ENCODE measurements at regions not wholly inside any gene's neighbourhood (a gene's known extent, or its start where the extent isn't known, plus 50 kb on each side); places are given as distances from the start of the nearest gene placed in this dataset.

- H3K79me2 ChIP-seq, result no peaks in the 10 kb centered on the region
- H3K4me3 ChIP-seq (ENCODE audit: low read depth, low read length), result no peak overlapping the region
- no peak overlapping the region for H3K27ac ChIP-seq
- H3K36me3 ChIP-seq (ENCODE audit: control insufficient read depth, insufficient read depth, low read length), result no peaks in the 10 kb centered on the region
- H3K4me1 ChIP-seq, result no peaks in the 10 kb centered on the region
- H3K9ac ChIP-seq, result no peak overlapping the region
- no peaks in the 10 kb centered on the region for H3K9me3 ChIP-seq (ENCODE audit: control insufficient read depth, low read length)
- H3K27me3 ChIP-seq (ENCODE audit: control insufficient read depth, insufficient read depth, low read length), result no peaks in the 10 kb centered on the region
- no peak for TF ChIP-seq CTCF (IDR thresholded peaks at IDR 0.05)
- H2AFZ ChIP-seq, result no peak overlapping the region
- no peak overlapping the region for H3K4me2 ChIP-seq (ENCODE audit: low read length)
Observed at GRCh38 chr2:217075268-217076057, 215.6 kb upstream of the TNP1 start.

- no peak for TF ChIP-seq CTCF (IDR thresholded peaks at IDR 0.05)
- Histone ChIP-seq H3K9me3 (ENCODE audit: control insufficient read depth, low read length) (no peaks in the 10 kb centered on the region), H3K4me3 (ENCODE audit: low read depth, low read length) (no peak overlapping the region), H3K27me3 (ENCODE audit: control insufficient read depth, insufficient read depth, low read length) (no peaks in the 10 kb centered on the region), H3K4me2 (ENCODE audit: low read length) (no peak overlapping the region), H3K27ac (no peak overlapping the region), H3K9ac (no peak overlapping the region), H3K4me1 (no peaks in the 10 kb centered on the region), H3K36me3 (ENCODE audit: control insufficient read depth, insufficient read depth, low read length) (no peaks in the 10 kb centered on the region), H2AFZ (no peak overlapping the region), H3K79me2 (no peaks in the 10 kb centered on the region)
Observed at GRCh38 chr2:217074576-217075255, 214.9 kb upstream of the TNP1 start.

GRCh38 chr2:217071416-217071815 is 211.6 kb upstream of the TNP1 start:
- H3K27me3 ChIP-seq (ENCODE audit: control insufficient read depth, insufficient read depth, low read length), result no peaks in the 10 kb centered on the region
- H3K9me3 ChIP-seq (ENCODE audit: control insufficient read depth, low read length), result no peaks in the 10 kb centered on the region
- H3K36me3 ChIP-seq (ENCODE audit: control insufficient read depth, insufficient read depth, low read length), result no peaks in the 10 kb centered on the region
- no peak overlapping the region for H3K27ac ChIP-seq
- no peak overlapping the region for H3K9ac ChIP-seq
- H3K4me2 ChIP-seq (ENCODE audit: low read length), result no peak overlapping the region
- no peaks in the 10 kb centered on the region for H3K4me1 ChIP-seq
- no peak overlapping the region for H2AFZ ChIP-seq
- no peaks in the 10 kb centered on the region for H3K79me2 ChIP-seq
- TF ChIP-seq CTCF (IDR thresholded peaks at IDR 0.05), result no peak
- no peak overlapping the region for H3K4me3 ChIP-seq (ENCODE audit: low read depth, low read length)

- no peak overlapping the region for H3K4me2 ChIP-seq (ENCODE audit: low read length)
- no peaks in the 10 kb centered on the region for H3K27me3 ChIP-seq (ENCODE audit: control insufficient read depth, insufficient read depth, low read length)
- no peaks in the 10 kb centered on the region for H3K9me3 ChIP-seq (ENCODE audit: control insufficient read depth, low read length)
- TF ChIP-seq CTCF (IDR thresholded peaks at IDR 0.05), result no peak
- no peaks in the 10 kb centered on the region for H3K79me2 ChIP-seq
- H3K27ac ChIP-seq, result no peak overlapping the region
- no peak overlapping the region for H3K4me3 ChIP-seq (ENCODE audit: low read depth, low read length)
- H3K36me3 ChIP-seq (ENCODE audit: control insufficient read depth, insufficient read depth, low read length), result no peaks in the 10 kb centered on the region
- H3K4me1 ChIP-seq, result no peaks in the 10 kb centered on the region
- no peak overlapping the region for H3K9ac ChIP-seq
- H2AFZ ChIP-seq, result no peak overlapping the region
Observed at GRCh38 chr2:217070611-217071010, 210.7 kb upstream of the TNP1 start.
